HG03378 (cell line): ENCODE measurements at regions not wholly inside any gene's neighbourhood (a gene's known extent, or its start where the extent isn't known, plus 50 kb on each side); places are given as distances from the start of the nearest gene placed in this dataset.
"Not testable (repeated sequence)": the region's sequence is repeated elsewhere in the genome, so short reads cannot be mapped to it uniquely, and the experiment has no call there.

Experiments used
- ATAC-seq: cut with Tn5 transposase; IDR thresholded peaks from one replicate; pipeline ENCODE4 v1.9.1; 2021; ENCODE audit warnings: mild to moderate bottlenecking, moderate library complexity; ENCODE audit not compliant: unreplicated experiment

GRCh38 chr18:59980188-59980637, 80.4 kb downstream of the PMAIP1 start:
- ATAC-seq: no peak

- no peak for ATAC-seq
Observed at GRCh38 chr18:59971871-59972428, 72.2 kb downstream of the PMAIP1 start.

- ATAC-seq: peak; percentile 81
Observed at GRCh38 chr18:59971144-59971543, 71.3 kb downstream of the PMAIP1 start.

GRCh38 chr18:59969477-59970028, 69.8 kb downstream of the PMAIP1 start:
- ATAC-seq: not testable (repeated sequence)

GRCh38 chr18:59968583-59968982, 68.8 kb downstream of the PMAIP1 start:
- no peak for ATAC-seq

GRCh38 chr18:59967878-59968277, 68.1 kb downstream of the PMAIP1 start:
- ATAC-seq: no peak

- no peak for ATAC-seq
Observed at GRCh38 chr18:59966913-59967312, 67.1 kb downstream of the PMAIP1 start.

- ATAC-seq: no peak
Observed at GRCh38 chr18:59963229-59963628, 63.4 kb downstream of the PMAIP1 start.

- peak; percentile 81 for ATAC-seq
Observed at GRCh38 chr18:59961070-59961469, 61.3 kb downstream of the PMAIP1 start.

GRCh38 chr18:59960272-59960671, 60.5 kb downstream of the PMAIP1 start:
- no peak for ATAC-seq

- ATAC-seq: no peak
Observed at GRCh38 chr18:59959606-59960005, 59.8 kb downstream of the PMAIP1 start.

- no peak for ATAC-seq
Observed at GRCh38 chr18:59959073-59959472, 59.3 kb downstream of the PMAIP1 start.

- peak; percentile 43 for ATAC-seq
Observed at GRCh38 chr18:59957957-59958356, 58.2 kb downstream of the PMAIP1 start.

- no peak for ATAC-seq
Observed at GRCh38 chr18:59954755-59955156, 55.0 kb downstream of the PMAIP1 start.

- no peak for ATAC-seq
Observed at GRCh38 chr18:59954241-59954640, 54.4 kb downstream of the PMAIP1 start.
